ENCODE measurements at regions not wholly inside any gene's neighbourhood (a gene's known extent, or its start where the extent isn't known, plus 50 kb on each side); places are given as distances from the start of the nearest gene placed in this dataset.
"Not testable (repeated sequence)": the region's sequence is repeated elsewhere in the genome, so short reads cannot be mapped to it uniquely, and the experiment has no call there.

DNA sequence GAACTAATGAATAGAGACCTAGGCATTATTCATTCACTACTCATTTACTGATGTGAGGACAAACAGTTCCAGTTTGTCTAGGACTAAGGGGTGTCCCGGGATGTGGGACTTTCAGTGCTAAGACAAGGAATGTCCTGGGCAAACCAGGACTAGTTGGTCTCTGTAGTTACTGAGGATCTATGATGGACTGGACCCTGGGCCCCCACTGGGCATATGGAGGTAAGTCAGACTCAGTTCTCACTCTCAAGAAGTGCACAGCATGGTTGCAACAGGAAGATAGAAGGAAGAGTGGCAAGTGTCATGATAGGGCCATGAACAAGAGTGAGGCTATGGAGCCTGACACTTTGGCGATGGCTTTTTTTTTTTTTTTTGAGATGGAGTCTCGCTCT is 128.2 kb downstream of the MYCN start:
- TF ChIP-seq, protein P1, sequence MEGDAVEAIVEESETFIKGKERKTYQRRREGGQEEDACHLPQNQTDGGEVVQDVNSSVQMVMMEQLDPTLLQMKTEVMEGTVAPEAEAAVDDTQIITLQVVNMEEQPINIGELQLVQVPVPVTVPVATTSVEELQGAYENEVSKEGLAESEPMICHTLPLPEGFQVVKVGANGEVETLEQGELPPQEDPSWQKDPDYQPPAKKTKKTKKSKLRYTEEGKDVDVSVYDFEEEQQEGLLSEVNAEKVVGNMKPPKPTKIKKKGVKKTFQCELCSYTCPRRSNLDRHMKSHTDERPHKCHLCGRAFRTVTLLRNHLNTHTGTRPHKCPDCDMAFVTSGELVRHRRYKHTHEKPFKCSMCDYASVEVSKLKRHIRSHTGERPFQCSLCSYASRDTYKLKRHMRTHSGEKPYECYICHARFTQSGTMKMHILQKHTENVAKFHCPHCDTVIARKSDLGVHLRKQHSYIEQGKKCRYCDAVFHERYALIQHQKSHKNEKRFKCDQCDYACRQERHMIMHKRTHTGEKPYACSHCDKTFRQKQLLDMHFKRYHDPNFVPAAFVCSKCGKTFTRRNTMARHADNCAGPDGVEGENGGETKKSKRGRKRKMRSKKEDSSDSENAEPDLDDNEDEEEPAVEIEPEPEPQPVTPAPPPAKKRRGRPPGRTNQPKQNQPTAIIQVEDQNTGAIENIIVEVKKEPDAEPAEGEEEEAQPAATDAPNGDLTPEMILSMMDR (IDR thresholded peaks at IDR 0.05), result no peak
- H3K4me3 Mint-ChIP-seq (ENCODE audit: unreplicated experiment), result no peak overlapping the region

DNA sequence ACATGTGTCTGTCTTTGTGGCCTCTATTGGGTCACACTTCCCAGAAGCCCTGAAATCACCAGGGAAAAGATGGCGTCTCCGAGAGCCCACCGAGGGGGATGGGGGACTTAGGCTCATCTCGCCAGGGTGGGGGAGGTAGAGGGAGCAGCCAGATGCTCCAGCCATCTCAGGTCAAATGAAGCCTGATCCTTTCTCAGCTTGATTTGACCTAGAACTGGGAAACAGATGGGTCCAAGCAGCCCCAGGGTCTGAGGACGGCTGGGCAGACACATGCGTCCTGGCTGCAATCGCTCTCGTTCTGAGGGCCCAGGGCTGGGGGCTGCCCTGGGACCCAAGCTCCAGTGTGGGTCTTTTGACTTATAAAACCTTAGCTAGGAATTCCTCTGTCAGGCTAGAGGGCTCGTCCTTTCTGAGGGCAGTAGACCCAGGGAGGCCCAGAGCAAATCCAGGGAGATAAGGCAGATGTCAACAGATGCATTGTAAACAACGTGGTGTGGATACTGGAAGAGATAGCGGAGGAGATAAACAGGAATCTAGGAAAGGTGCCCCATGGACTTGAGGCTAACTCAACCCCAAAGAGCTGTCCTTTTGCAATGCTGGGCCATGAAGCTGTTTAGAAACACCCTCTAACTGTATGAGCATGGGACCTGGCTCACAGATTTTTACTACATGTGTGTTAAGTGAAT is 127.7 kb downstream of the MYCN start:
- Mint-ChIP-seq H3K9me3 (ENCODE audit: unreplicated experiment) (peaks cover 29% of the 10 kb centered on the region), H3K27me3 (ENCODE audit: unreplicated experiment) (no peaks in the 10 kb centered on the region), H3K27ac (ENCODE audit: unreplicated experiment) (no peak overlapping the region), H3K4me1 (ENCODE audit: unreplicated experiment) (no peaks in the 10 kb centered on the region), H3K36me3 (ENCODE audit: unreplicated experiment) (no peaks in the 10 kb centered on the region), H3K4me3 (ENCODE audit: unreplicated experiment) (no peak overlapping the region)
- no peak for DNase-seq (ENCODE audit: extremely low spot score, unreplicated experiment)
- TF ChIP-seq, protein P1 (IDR thresholded peaks at IDR 0.05), result no peak

More for the DNA sequence above, 128.2 kb downstream of the MYCN start:
- Mint-ChIP-seq H3K9me3 (ENCODE audit: unreplicated experiment) (peaks cover 29% of the 10 kb centered on the region), H3K27ac (ENCODE audit: unreplicated experiment) (no peak overlapping the region), H3K4me1 (ENCODE audit: unreplicated experiment) (no peaks in the 10 kb centered on the region), H3K36me3 (ENCODE audit: unreplicated experiment) (no peaks in the 10 kb centered on the region), H3K27me3 (ENCODE audit: unreplicated experiment) (no peaks in the 10 kb centered on the region)
- no peak for DNase-seq (ENCODE audit: extremely low spot score, unreplicated experiment)

DNA sequence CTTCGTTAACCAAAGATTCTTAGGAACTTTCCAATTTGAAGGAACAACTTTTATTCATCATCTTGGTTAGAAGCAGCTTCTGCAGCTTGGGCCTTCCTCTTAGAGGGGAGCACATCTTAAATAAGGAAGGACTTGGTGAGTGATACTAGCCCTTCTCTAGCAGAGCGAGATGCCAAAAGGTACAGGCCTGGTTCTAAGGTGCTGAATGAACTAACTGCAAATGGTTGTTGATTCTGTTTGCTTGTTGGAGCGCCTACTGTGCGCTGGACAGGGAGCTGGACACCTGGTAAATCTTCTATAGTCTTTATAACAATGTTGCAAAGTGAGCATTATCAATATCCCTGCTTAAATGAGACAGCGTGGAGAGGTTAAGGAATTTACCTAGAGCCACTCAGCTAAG is 127.1 kb downstream of the MYCN start:
- no peak overlapping the region for H3K4me3 Mint-ChIP-seq (ENCODE audit: unreplicated experiment)
- DNase-seq (ENCODE audit: extremely low spot score, unreplicated experiment), result no peak
- H3K4me1 Mint-ChIP-seq (ENCODE audit: unreplicated experiment), result no peaks in the 10 kb centered on the region
- TF ChIP-seq, protein P1 (IDR thresholded peaks at IDR 0.05), result no peak
- peaks cover 26% of the 10 kb centered on the region for H3K9me3 Mint-ChIP-seq (ENCODE audit: unreplicated experiment)
- no peak overlapping the region for H3K27ac Mint-ChIP-seq (ENCODE audit: unreplicated experiment)
- H3K36me3 Mint-ChIP-seq (ENCODE audit: unreplicated experiment), result no peaks in the 10 kb centered on the region
- no peaks in the 10 kb centered on the region for H3K27me3 Mint-ChIP-seq (ENCODE audit: unreplicated experiment)

DNA sequence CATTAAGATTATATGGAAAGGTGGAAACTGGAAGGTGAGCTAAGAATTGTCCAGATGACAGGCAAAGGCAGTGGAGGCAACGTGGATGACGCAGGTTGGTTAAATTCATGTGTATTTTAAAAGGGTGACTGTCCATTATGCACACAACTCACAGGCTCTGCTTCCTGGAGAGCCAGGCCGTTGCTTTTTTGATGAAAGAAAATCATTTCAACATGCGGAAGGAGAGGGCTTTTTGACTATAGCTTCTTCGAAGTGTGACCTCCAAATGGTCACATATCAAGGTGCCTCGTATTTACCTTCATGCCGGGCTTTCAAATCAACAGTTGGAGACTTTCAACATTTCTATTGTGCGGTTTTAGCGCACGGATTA is 126.7 kb downstream of the MYCN start:
- Mint-ChIP-seq H3K27me3 (ENCODE audit: unreplicated experiment) (no peaks in the 10 kb centered on the region), H3K9me3 (ENCODE audit: unreplicated experiment) (peaks cover 24% of the 10 kb centered on the region), H3K27ac (ENCODE audit: unreplicated experiment) (no peak overlapping the region), H3K4me3 (ENCODE audit: unreplicated experiment) (no peak overlapping the region), H3K36me3 (ENCODE audit: unreplicated experiment) (no peaks in the 10 kb centered on the region), H3K4me1 (ENCODE audit: unreplicated experiment) (no peaks in the 10 kb centered on the region)
- TF ChIP-seq, protein P1 (IDR thresholded peaks at IDR 0.05), result no peak
- no peak for DNase-seq (ENCODE audit: extremely low spot score, unreplicated experiment)

DNA sequence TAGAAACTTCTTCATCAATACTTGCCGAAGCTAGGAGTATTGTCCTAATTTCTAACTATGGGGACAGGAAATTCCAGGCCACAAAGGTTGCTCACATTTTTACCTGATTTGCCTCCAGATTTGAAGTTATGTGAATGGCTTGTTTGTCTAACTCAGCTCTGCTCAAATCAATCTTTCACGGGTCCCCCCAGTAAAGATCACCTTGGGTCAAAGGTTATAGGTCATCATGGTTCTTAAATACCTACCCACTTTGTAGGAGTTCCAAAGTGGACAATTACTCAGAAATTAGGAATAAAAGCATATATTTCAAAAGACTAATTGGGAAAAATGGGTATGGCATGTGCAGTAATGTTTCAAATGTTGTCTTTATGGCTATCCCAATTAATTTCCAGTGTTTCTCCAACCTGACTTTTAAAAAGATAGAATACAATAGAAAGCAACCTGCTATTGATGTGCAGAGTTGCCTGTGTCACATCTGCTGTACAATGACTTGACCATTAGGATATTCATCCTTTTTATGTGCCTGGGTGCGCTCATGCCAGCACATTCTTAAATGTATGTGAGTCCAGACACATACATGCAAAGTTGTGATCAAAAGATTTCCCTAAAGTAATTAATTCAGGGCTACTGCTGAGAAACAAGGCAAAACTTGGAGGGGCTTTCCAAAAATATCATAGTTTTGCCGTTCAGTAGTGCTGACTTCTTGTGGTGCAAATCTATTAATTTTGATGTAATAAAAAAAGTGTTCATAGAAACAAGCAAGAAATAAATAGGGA is 126.1 kb downstream of the MYCN start:
- DNase-seq (ENCODE audit: extremely low spot score, unreplicated experiment), result no peak
- TF ChIP-seq, protein P1 (IDR thresholded peaks at IDR 0.05), result no peak
- Mint-ChIP-seq H3K27me3 (ENCODE audit: unreplicated experiment) (no peaks in the 10 kb centered on the region), H3K36me3 (ENCODE audit: unreplicated experiment) (no peaks in the 10 kb centered on the region), H3K9me3 (ENCODE audit: unreplicated experiment) (peaks cover 23% of the 10 kb centered on the region), H3K4me1 (ENCODE audit: unreplicated experiment) (no peaks in the 10 kb centered on the region), H3K27ac (ENCODE audit: unreplicated experiment) (no peak overlapping the region), H3K4me3 (ENCODE audit: unreplicated experiment) (no peak overlapping the region)

DNA sequence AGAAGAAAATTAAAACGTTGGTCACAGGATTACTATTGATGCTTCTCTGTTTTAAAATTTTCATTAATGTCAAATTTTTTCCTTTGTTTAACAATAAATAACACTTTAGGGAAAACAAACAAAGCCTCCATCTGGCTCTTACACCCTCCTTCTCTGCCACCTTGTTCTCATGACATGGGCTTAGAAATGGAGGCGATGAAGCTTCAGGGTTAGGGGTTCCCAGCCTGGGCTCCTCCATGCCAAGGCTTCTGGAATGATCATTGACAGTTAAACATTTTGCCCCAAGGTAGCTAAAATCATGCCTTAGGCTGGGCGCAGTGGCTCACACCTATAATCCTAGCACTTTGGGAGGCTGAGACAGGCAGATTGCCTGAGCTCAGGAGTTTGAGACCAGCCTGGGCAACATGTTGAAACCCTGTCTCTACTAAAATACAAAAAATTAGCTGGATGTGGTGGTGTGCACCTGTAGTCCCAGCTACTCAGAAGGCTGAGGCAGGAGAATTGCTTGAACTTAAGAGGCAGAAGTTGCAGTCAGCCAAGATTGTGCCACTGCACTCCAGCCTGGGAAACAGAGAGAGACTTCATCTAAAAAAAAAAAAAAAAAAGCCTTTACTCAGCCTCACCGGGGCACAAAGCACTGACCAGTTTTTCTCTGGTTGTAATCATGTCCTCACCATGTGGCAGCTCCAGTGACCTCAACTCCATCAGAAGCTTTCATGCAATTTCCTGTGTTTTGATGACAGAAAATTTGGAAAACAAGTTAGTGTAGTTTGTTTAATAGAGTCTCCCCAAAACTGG is 125.1 kb downstream of the MYCN start:
- peaks cover 28% of the 10 kb centered on the region for H3K9me3 Mint-ChIP-seq (ENCODE audit: unreplicated experiment)
- not testable (repeated sequence) for H3K4me1 Mint-ChIP-seq (ENCODE audit: unreplicated experiment); H3K27me3 Mint-ChIP-seq (ENCODE audit: unreplicated experiment); H3K27ac Mint-ChIP-seq (ENCODE audit: unreplicated experiment); H3K36me3 Mint-ChIP-seq (ENCODE audit: unreplicated experiment); DNase-seq (ENCODE audit: extremely low spot score, unreplicated experiment); H3K4me3 Mint-ChIP-seq (ENCODE audit: unreplicated experiment)

All from osteocyte (in vitro differentiated cells).